NT2/D1 (cell line): ENCODE measurements at regions not wholly inside any gene's neighbourhood (a gene's known extent, or its start where the extent isn't known, plus 50 kb on each side); places are given as distances from the start of the nearest gene placed in this dataset.

Experiments used
- DNase-seq: peaks from one replicate; pipeline ENCODE4 v3.0.0-alpha.2; 2011; ENCODE audit warnings: low read depth, low spot score
- H3K27me3 ChIP-seq: 2 replicates; pipeline ENCODE4 v1.6.0; 2011; ENCODE audit warnings: mild to moderate bottlenecking; ENCODE audit not compliant: insufficient read length, insufficient read depth
- H3K36me3 ChIP-seq: 2 replicates; pipeline ENCODE4 v1.6.1; 2011; ENCODE audit warnings: mild to moderate bottlenecking, low read length, mixed read lengths; ENCODE audit not compliant: insufficient read depth, insufficient read length
- H3K4me1 ChIP-seq: 2 replicates; pipeline ENCODE4 v1.5.1; 2011; ENCODE audit not compliant: insufficient read depth, insufficient read length
- H3K4me3 ChIP-seq: 2 replicates; pipeline ENCODE4 v1.5.1; 2011; ENCODE audit warnings: low read depth; ENCODE audit not compliant: insufficient read length
- H3K9ac ChIP-seq: 2 replicates; pipeline ENCODE4 v1.6.0; 2011; ENCODE audit warnings: low read depth; ENCODE audit not compliant: insufficient read length
- H3K9me3 ChIP-seq: 2 replicates; pipeline ENCODE4 v1.5.1; 2011; ENCODE audit warnings: mild to moderate bottlenecking, low read length; ENCODE audit not compliant: insufficient read depth
- SUZ12 ChIP-seq: IDR thresholded peaks from 2 replicates; pipeline ENCODE4 v1.6.1; 2011; ENCODE audit not compliant: insufficient read length, insufficient read depth; ENCODE audit errors: extremely low read depth
- YY1 ChIP-seq: IDR thresholded peaks from 2 replicates; pipeline ENCODE4 v1.6.1; 2011; ENCODE audit not compliant: insufficient read length, insufficient read depth
- ZNF274 ChIP-seq: IDR thresholded peaks from 2 replicates; pipeline ENCODE4 v1.6.1; 2011; ENCODE audit warnings: mild to moderate bottlenecking, low read depth, low read length

DNA sequence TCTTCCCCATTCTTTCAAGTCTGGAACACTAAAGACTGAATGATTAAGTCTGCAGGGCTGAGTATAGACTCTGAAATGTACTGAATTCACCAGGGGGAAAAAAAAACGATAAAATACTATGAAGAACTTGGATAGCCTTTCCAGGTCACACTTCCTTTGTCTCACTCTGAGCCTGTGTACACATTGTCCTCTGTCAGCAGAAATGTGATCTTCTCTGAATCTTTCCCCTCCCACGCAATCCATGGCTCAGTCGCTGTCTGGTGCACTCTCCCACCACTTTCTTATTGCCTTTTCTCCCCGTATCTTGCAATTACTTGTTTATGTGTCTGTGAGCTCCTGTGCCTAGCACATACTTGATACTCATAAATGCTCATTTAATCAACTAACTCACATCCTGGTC lies 212.6 kb upstream of the RSPO3 start:
- TF ChIP-seq SUZ12 = no peak
- TF ChIP-seq YY1 = no peak
- TF ChIP-seq ZNF274 = no peak
- Histone ChIP-seq H3K9ac (no peak overlapping the region), H3K9me3 (no peaks in the 10 kb centered on the region), H3K4me3 (no peak overlapping the region), H3K36me3 (no peaks in the 10 kb centered on the region), H3K4me1 (no peaks in the 10 kb centered on the region), H3K27me3 (no peaks in the 10 kb centered on the region)
- no peak for DNase-seq

GRCh38 chr6:126907312-126907711 lies 211.2 kb upstream of the RSPO3 start:
- Histone ChIP-seq H3K36me3 (no peaks in the 10 kb centered on the region), H3K4me3 (no peak overlapping the region), H3K4me1 (no peaks in the 10 kb centered on the region), H3K27me3 (no peaks in the 10 kb centered on the region), H3K9me3 (no peaks in the 10 kb centered on the region), H3K9ac (no peak overlapping the region)
- TF ChIP-seq ZNF274 = no peak
- no peak for TF ChIP-seq YY1
- no peak for TF ChIP-seq SUZ12
- DNase-seq = no peak

DNA sequence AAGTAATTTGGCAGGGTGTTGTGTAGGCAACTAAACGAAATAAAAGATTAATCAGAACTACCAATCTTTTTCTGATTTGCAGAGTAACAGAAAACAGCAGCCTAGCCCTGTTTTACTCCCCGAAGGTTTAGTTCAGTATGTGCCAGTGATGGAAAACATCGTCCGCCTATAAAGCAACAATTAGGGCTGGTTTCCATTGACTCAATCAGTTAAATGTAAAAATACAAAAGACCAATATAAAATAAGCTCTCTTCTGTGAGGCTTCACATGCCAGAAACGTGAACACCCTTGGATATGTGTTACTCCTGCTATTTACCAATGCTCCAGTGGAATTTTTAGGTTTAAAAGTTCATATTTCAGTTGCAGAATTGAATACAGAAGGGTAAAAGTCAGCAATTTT lies 210.5 kb upstream of the RSPO3 start:
- Histone ChIP-seq H3K4me1 (no peaks in the 10 kb centered on the region), H3K27me3 (no peaks in the 10 kb centered on the region), H3K4me3 (no peak overlapping the region), H3K9ac (no peak overlapping the region), H3K36me3 (no peaks in the 10 kb centered on the region), H3K9me3 (no peaks in the 10 kb centered on the region)
- no peak for DNase-seq
- TF ChIP-seq ZNF274 (no peak), YY1 (no peak), SUZ12 (no peak)

DNA sequence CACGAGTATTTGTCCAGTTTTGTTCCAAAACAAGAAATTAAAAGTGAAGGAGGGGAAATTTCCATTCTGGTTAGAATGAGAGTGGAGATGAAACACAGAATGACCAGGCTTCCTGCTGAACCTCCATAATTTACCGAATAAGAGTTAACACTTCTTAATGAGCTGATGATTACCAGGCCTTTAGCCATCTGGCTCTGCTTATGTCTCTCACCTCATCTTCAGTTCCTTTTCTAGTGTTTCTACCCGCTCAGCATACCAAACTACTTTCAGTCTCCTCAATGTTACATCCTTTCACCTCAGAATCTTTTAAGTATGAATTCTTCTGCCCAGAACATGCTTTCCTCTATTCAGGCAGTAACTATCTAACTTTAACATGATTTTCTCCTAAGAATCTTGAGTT lies 209.0 kb upstream of the RSPO3 start:
- Histone ChIP-seq H3K36me3 (no peaks in the 10 kb centered on the region), H3K9ac (no peak overlapping the region), H3K27me3 (no peaks in the 10 kb centered on the region), H3K4me1 (no peaks in the 10 kb centered on the region), H3K4me3 (no peak overlapping the region), H3K9me3 (no peaks in the 10 kb centered on the region)
- TF ChIP-seq YY1 (no peak), SUZ12 (no peak), ZNF274 (no peak)
- DNase-seq = no peak

- Histone ChIP-seq H3K4me3 (no peak overlapping the region), H3K36me3 (no peaks in the 10 kb centered on the region), H3K27me3 (no peaks in the 10 kb centered on the region), H3K4me1 (no peaks in the 10 kb centered on the region), H3K9ac (no peak overlapping the region), H3K9me3 (no peaks in the 10 kb centered on the region)
- TF ChIP-seq ZNF274 = no peak
- DNase-seq = no peak
These were observed 204.8 kb upstream of the RSPO3 start for GRCh38 chr6:126913651-126914050.

DNA sequence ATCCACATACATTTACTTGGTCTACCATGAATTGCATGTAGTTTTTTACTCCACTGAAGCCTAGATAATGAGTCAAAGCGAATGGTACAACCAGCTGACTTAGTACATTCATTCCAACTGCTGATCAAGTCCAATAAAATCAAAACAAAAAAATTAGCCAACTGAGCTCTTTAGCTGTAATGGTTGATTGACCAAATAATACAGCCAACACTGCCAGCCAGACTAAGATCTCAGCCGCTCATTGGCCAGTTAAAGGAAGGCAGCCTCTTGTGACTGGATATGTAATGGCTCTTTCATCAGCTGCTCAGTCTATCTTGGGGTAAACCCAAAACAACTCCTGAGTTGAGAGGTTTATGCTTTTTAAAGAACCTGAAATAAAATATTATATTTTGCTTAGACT lies 204.3 kb upstream of the RSPO3 start:
- TF ChIP-seq ZNF274 (no peak), SUZ12 (no peak), YY1 (no peak)
- Histone ChIP-seq H3K9ac (no peak overlapping the region), H3K4me3 (no peak overlapping the region)

GRCh38 chr6:126914801-126915200 lies 203.7 kb upstream of the RSPO3 start:
- Histone ChIP-seq H3K36me3 (no peaks in the 10 kb centered on the region), H3K9me3 (no peaks in the 10 kb centered on the region)

More for the DNA sequence above, 204.3 kb upstream of the RSPO3 start:
- Histone ChIP-seq H3K27me3 (no peaks in the 10 kb centered on the region), H3K9me3 (no peaks in the 10 kb centered on the region), H3K4me1 (no peaks in the 10 kb centered on the region), H3K36me3 (no peaks in the 10 kb centered on the region)
- no peak for DNase-seq

DNA sequence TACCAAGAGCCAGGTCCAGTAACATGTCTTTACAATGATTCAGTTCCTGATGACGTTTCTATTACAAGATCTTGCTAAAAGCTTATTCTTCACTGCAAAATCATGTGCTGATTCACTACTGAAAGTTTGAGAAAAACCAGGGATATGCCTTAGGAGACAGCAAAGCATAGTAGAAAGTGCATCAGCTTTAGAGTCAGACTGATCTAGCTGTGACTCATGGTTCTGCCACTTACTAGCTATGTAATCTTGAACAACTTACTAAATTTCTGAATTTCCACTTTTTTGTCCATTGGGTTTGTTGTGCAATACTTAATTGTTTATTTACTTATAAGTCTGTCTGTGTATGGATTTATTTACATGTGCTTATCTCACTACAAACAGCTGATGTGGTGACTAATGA lies 198.5 kb upstream of the RSPO3 start:
- Histone ChIP-seq H3K27me3 (no peaks in the 10 kb centered on the region), H3K4me3 (no peak overlapping the region), H3K9ac (no peak overlapping the region), H3K9me3 (no peaks in the 10 kb centered on the region), H3K36me3 (no peaks in the 10 kb centered on the region), H3K4me1 (no peaks in the 10 kb centered on the region)
- no peak for TF ChIP-seq ZNF274
- no peak for TF ChIP-seq SUZ12
- TF ChIP-seq YY1 = no peak
- DNase-seq = no peak

More at GRCh38 chr6:126914801-126915200, 203.7 kb upstream of the RSPO3 start:
- no peak for DNase-seq
- Histone ChIP-seq H3K9ac (no peak overlapping the region), H3K4me1 (no peaks in the 10 kb centered on the region), H3K27me3 (no peaks in the 10 kb centered on the region), H3K4me3 (no peak overlapping the region)
- TF ChIP-seq ZNF274 (no peak), SUZ12 (no peak), YY1 (no peak)
